Stimulated activated CD4-positive, alpha-beta T cell treated with anti-CD3 and anti-CD28 coated beads, Interleukin-1b, Interleukin-23, amount 100 ng/mL, for 1 hour (primary cell): ENCODE measurements at regions not wholly inside any gene's neighbourhood (a gene's known extent, or its start where the extent isn't known, plus 50 kb on each side); places are given as distances from the start of the nearest gene placed in this dataset.
"Not testable (repeated sequence)": the region's sequence is repeated elsewhere in the genome, so short reads cannot be mapped to it uniquely, and the experiment has no call there.

ENCODE experiments used
- DNase-seq, 2 donors: peaks; one replicate each; pipeline ENCODE4 v3.0.0-alpha.2; 2020; ENCODE audit warnings: low read depth in 2 of 2

DNA sequence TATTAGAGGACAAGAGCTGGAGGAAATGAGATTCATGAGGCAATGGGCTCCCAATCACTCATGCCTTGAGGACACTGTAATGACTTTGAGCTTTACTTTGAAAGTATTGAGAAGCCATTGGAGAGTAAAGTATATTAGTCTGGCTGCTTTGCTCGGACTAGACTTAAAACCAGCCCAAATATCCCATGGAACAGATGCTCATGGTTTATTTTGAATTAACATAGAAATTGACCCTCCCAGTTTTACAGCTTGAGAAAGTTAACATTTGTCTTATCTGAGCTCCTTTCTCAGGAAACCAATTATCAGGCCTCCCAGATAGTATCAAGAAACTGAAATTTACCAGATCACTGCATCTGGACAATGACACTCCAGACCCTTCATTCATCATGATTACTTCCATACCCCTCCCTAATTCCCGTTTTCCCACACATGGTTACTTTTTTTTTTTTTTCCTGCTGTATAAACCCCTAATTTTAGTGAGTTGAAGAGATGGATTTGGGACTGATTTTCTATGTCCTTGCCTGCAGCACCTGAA, 270.8 kb upstream of the SMIM30 start:
- no peak for DNase-seq

DNA sequence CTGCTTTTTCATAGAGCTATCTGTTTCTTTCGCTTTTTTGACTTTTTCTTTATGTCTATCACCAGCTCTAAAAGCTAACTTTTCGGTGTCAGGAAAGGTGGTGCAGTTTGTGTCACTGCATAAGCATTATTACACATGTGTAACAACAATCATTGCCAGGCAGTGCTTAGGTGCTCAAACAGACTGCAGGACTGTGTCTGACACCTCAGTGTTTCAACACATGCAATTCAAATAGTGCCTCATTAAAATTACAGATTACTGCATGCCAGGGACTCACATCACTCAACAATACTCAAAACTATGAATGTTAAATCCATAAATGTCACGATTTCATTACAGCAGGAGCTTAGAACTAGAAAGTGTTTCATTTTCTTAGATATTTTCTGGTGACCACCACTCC, 265.3 kb upstream of the SMIM30 start:
- DNase-seq: no peak

DNA sequence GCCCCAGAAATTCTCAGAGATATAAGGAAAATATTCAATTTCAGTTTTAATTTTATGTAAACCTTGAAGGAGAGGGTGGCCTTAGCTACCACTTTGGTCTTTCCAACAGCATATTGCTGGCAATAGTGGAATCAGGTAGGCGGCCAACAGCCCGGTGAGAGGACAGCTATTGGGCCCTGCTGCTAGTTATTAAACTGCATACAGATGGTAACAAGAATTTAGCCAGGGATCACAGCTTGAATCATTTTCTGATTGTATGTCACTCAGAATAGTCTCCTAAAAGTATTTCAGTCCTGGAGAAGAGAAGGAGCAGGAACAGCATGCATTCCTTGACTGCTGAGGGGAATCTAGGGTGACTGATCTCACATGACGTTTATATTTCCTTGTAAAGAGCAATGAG, 261.4 kb upstream of the SMIM30 start:
- no peak for DNase-seq

DNA sequence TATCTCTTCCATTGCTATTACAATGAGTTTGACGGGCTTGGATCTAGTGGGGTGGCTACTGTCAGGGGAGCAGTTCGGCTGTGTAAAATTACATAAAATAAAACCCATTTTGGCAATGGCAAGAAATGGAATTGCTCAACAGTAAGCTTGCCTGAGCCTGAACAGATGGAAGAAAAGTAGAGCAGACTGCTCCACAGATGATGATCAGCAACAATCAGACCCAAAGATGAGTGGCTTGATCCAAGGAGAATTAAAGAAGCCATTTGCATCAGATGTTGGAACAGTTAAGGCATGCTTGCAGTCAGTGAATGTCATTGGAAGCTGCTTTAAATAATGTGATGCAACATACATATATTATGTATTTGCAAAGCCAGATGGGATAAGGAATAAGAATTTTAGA, 256.6 kb upstream of the SMIM30 start:
- DNase-seq: no peak

DNA sequence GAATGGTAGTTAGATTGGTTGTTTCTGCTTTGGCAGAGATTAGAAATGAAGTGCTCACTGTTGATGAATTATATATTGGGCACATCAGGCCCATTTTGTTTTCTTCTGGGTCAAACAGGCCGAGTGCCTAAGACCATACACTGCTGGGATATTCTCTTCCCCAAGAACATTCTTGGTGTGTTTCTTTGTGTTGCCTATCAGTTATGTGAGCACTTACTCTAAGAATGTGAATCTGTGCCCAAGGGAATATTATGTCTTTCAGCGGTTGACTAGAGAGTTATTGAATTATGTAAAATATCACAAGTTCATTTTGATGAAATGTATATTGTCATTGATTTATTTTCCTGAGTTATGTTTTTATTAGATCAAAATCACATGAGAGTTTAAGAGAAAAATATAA, 255.5 kb upstream of the SMIM30 start:
- DNase-seq: no peak

DNA sequence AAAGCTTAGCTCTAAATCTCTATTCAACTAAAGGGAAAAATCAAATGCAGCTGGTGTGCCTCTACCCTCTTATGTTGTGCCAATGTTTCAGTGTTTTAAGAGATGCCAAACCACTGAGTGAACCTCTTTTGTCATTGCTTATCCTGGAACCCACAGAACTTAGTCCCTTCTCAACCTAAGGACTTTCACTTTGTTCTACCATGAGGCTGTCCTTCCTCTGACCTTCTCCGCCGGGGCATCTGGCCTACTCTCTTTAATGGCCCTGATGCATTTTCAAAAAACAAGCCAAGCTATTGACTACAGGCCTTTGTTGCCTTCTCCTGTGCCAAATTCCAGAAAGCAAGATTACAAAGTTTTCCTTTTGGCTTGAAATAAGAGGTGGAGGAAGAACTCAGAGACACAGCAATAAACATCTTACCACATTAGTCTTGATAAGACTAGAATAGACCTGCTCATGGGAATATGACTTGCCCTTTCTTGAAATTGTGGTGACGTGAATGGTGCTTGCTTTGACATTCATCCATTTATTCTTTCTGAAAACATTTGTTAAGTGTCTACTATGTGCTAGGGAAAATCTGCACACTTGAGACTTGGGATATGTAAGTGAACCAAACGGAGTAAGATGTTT, 253.2 kb upstream of the SMIM30 start:
- no peak for DNase-seq

DNA sequence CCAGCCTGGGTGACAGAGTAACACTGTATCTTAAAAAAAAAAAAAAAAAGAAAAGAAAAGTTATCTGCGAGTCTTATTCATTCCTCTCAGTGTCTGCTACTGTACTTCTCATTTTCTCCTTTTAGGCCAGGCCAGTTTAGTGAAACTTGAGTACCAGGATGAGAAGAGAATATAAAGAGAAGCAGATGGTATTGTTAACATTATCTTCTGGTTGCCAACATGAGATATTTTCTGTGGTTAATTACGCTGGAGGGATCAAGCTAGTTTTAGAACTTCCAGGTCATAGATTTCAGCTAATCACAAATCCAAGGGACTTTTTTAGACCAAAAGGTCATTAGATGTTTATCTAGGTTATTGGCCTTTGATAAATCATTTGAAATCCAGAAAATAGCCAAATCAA, 252.6 kb upstream of the SMIM30 start:
- DNase-seq: no peak

DNA sequence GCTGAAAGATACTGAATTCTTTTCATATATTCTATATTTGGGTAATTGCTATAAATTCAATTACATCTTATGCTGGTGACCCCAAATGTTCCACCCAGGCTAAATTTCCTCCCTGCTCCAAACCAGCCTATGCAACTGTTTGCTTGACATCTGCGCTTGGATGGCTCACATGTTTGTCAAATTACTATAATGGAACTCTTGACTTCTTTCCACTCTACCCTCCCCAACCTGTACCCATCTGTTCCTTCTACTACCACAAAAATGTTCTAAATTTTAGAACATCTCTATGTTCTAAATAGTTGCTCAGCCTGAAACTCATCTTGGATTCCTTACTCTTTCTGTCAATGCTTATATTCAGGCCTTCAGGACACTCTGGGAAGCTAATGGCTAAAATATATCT, 249.9 kb upstream of the SMIM30 start:
- DNase-seq: no peak

DNA sequence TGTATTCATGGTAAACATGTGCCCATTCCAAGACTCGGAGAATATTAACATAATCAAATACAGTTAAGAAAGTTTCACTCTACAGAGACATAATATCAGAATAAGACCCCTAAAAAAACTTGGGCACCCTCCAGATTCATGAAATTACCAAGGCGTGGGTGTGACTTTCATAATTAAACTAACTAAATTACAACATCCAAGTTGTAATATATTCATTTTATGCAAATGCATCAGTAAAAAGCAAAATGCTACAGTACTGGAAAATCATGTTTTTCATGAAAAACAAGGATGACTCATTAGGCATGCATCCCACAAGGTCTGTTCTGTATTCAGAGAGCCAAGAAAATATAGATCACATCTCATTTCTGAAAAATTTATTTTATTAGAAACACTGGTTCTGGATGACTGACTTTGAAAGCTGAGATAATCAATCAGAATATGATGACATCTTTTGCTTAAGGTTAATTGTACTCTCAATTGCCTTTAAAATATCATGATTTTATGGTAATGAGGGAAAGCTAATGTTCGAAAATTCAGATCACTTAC, 248.8 kb upstream of the SMIM30 start:
- DNase-seq: no peak

DNA sequence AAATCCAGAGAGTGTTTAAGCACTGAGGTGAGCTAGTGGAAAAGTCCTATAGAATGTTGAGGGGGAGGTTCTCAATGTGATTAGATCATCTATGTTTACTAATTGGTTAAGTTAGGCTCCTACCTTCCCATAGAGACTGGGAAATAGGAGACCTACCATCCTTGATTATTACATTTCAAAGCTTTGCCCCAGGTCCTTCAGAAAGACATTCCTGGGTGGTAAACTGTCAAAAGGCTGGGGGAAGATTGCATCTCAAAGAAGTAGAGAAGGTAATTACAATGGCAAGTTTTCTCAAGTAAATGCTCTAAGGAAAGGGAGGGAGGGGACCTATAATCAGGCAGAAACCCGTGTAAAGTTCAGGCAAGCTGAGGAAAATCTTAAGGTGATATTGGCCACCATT, 247.8 kb upstream of the SMIM30 start:
- no peak for DNase-seq

DNA sequence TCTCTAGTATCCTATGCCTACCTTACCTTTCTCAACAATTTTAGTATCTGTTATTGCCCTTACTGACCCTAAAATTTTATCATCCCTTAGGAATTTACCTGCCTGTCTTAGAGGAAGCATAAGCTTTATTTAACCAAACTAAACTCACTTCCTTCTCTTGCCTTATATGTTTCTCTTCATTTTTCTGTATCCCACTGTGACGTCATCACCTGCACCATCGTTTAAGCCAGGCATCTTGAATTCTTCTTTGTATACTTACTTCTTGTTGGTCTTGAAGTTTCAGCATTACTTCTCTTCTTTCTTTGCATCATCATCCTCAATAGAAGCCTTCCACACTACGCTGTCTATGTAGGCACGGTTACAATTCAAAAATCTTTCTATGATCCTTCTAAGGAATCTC, 231.0 kb upstream of the SMIM30 start:
- DNase-seq: no peak

DNA sequence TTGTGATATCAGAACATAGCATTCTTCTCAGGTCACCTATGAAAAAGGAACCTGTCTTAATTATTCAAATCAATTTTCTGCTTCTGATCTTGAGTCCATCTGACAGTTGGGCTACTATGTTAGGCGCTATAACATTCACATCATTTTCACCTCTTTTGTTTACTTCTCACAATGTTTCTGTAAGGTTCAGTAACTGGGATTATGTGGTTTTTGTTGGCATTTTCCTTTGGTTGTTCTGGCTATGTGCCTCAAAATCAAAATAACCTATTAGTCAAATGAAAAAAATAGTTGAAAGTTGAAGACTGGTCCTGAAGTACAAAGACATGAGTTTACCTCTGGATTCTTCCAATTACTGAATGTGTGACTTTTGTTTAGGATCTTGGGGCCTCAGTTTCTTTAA, 221.3 kb upstream of the SMIM30 start:
- DNase-seq: no peak

DNA sequence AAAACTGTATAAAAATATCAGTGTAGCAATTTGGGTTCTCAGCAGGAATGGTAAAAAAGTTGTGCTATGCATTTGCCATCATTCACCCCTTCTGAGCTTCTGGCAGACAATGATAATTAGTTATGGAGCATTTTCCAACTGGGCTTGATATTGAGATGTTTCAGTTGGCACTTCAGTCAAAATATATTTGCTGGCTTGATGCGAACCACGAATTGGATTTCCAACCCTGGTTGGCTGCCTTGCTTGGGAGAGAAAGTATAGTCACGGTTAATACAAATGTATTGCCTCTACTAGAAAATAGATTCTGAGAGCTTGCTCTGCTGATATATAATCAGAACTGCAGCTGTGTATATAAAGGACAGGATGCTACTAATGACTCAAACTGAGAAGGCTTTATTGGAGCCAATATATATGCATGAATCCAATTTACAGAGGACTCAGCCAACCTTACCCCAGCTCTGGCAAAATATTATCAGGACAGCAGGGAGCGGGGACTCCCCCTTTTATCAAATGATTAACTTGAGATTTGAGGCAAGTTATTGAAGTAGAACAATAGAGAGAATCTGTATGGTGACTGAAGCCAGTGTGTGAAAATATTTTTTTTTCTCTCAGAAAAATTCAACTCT, 219.8 kb upstream of the SMIM30 start:
- no peak for DNase-seq

DNA sequence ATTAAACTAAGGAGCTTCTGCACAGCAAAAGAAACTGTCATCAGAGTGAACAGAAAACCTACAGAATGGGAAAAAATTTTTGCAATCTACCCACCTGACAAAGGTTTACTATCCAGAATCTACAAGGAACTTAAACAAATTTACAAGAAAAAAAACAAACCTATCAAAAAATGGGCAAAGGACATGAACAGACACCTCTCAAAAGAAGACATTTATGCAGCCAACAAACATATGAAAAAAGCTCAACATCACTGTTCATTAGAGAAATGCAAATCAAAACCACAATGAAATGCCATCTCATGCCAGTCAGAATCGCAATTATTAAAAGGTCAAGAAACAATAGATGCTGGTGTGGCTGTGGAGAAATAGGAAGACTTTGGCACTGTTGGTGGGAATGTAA, 218.5 kb upstream of the SMIM30 start:
- DNase-seq: not testable (repeated sequence)

DNA sequence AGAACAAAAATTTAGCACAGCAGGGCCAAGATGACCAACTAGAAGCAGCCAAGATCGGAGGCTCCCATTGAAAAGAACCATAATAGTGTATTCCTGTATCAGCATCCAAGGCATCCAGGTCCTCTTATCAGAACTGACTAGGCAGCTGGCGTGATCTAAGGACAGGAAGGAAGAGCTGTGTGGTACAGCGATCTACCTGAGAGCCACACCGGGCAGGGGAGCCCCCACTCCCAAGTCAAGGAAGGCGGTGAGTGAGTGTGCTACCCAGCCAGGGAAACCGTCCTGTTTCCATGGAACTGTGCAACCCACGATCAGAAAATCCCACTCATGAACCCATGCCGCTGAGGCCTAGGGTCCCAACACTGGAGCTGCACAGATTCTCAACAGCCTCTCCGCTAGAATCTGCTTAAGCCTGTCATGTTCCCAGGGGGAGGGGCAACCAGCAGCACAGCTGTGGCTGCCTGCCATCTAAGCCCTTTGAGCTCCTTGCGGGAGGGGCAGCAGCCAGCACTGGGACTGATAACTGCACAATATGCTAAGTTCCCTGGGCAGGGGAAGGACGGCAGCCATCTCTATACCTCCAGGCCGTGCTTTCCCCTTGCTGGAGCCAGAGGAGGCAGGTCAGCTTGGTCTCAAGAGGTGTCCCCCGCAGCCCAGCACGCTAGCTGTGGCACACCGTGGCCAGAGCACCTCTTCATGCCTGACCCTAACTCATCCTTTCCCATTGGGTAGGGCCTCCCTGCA, 213.0 kb upstream of the SMIM30 start:
- DNase-seq: no peak

DNA sequence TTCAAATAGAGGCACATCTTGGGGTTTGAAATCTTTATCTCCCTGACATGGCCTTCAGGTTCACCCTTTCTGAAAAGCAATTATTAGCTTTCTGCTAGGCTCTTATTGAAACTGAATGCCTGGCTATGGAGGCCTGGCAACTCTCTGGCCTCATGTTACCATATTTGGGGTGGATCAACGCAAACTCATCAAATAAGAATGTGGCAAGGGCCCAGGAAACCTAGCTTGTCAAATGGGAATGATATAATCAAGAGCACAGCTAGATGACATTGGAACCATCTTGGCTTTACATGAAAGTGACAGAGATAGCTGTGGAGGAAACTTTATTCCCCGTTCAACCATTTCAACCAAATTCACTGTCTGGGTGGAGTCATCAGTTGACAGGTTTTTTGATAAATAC, 202.8 kb upstream of the SMIM30 start:
- no peak for DNase-seq

DNA sequence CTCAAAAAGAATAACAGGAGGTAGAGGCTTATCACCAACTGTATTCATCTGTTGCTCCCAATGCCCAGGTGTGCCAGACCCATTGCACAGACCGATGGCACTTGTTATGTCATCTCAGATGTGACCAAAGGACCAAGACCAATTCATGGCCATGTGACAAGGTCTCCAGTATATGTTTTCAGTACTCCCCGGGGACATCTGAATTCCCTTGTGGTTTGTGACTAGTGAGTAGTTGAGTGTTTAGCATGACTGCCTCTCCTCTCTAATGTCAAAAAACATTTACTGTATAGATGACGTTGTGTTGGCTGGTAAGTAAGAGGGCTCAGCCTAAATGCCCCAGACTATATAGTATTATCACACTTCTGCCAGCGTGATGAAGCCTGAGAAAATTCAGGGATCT, 202.1 kb upstream of the SMIM30 start:
- no peak for DNase-seq

DNA sequence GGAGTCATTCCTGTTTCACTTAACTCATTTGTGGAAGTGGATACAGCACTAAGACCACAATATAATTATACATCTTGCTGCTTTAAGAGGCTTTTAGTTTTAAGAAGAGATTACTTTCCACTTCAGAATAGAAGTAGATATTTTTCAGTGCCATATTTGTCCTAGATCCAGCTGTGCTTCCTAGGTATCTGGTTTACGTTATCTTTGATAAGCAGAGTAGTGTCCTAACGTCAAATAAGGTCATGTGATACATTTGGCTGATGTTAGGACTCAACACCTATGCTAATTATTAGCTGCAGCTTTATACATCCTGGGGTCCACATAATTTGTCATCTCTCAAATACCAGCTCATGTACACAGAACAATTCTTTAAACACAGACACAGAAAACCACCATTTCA, 196.2 kb upstream of the SMIM30 start:
- no peak for DNase-seq

DNA sequence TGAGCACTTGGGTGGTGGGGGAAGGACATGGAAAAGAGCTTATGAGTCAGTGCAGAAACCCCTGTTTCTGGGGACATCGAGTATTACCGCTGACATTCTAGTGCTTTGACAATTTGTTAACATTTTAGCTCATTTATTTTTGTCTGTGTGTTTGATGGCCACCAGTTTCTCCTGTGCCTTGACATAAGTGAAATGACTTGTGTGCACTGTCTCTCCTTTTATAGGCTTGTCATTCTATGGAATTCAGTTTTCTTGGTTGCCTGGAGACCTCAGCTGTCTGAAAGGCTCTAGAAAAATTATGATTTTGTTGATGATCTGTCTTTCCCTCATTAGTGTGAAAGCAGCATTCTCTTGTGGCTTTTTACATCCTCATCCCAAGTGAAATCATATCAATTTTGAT, 190.0 kb upstream of the SMIM30 start:
- no peak for DNase-seq

DNA sequence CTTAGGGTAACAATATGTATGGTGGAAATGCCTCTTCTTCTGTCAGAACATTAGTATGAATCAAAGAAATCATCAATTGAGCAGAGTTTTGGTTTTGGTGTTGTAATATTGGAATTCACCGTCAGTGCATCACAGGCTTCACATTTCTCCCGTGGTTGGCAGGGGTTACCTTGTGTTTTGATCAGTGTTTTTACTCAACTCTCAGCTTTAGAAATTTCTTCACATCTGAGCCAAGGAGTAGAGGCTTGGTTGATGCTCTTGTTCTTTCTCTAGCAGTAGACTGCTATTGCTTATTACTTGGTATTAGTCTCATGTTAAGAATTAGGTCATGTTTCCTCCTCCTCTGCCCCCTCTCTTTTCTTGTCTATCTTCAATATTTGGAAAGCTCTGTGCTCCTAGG, 188.8 kb upstream of the SMIM30 start:
- no peak for DNase-seq

DNA sequence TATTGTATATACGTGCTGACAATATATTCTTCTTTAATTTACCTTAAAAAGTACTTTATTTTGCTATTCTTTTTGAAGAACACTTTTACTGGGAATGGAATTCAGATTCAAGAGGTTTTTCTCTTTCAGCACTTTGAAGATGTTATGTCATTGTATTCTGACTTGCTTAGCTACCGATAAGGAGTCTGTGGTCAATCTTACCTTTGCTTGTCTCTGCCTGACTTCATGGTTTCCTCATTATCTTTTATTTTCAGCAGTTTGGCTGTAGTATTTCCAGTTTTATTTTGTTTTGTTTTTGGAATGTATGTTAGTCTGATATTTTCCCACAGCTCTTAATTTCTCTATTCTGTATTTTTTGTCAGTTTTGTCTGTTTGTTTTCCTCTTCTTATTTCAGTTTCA, 187.9 kb upstream of the SMIM30 start:
- no peak for DNase-seq

DNA sequence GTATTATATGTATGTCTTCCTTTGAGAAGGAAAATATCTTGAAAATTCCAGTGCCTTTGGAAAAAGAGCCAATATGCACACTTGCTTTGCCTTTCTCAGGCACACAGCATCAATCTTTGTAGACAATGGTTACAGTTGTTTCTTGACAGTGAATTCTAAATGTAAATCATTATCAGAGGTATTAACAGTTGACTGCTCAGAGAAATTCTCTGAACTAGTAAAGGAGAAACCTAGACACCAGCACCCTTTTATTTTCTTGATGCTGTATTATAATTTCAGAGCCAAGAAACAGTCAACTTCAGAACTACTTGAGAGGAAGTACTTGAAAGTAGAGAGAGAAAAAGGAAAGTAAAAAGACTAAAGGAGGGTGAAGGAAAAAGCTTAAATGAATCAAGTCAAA, 185.8 kb upstream of the SMIM30 start:
- no peak for DNase-seq

DNA sequence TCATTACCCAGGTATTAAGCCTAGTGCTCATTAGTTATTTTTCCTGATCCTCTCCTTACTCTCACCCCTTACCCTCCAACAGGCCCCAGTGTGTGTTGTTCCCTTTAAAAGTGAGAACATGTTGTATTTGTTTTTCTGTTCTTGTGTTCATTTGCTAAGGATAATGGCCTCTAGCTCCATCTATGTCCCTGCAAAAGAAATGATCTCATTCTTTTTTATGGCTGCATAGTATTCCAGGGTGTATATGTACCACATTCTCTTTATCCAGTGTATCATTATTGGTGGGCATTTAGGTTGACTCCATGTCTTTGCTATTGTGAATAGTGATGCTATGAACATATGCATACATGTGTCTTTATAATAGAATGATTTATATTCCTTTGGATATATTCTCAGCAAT, 185.0 kb upstream of the SMIM30 start:
- not testable (repeated sequence) for DNase-seq
